SK-N-SH treated with all-trans-retinoic acid at 6 μM for 48 hours (cell line): ENCODE measurements at regions not wholly inside any gene's neighbourhood (a gene's known extent, or its start where the extent isn't known, plus 50 kb on each side); places are given as distances from the start of the nearest gene placed in this dataset.

Source experiments
- CSDC2 ChIP-seq: fragments of 250-450 bp; sonication (Bioruptor Pico); IDR thresholded peaks from 2 replicates; pipeline ENCODE4 v1.5.0; 2020; ENCODE audit warnings: mild to moderate bottlenecking, moderate library complexity
- PATZ1 ChIP-seq: fragments of 250-450 bp; sonication (Bioruptor Pico); IDR thresholded peaks from 2 replicates; pipeline ENCODE4 v1.8.0; 2020; ENCODE audit warnings: mild to moderate bottlenecking, moderate library complexity, borderline replicate concordance
- RARB ChIP-seq: fragments of 250-450 bp; sonication (Bioruptor Pico); IDR thresholded peaks from 2 replicates; pipeline ENCODE4 v1.8.0; 2021; ENCODE audit warnings: mild to moderate bottlenecking, moderate library complexity
- SNAI2 ChIP-seq: fragments of 250-450 bp; sonication (Bioruptor Pico); IDR thresholded peaks from 2 replicates; pipeline ENCODE4 v1.5.0; 2020; ENCODE audit warnings: mild to moderate bottlenecking, moderate library complexity
- ZFP3 ChIP-seq: fragments of 250-450 bp; sonication (Bioruptor Pico); IDR thresholded peaks from 2 replicates; pipeline ENCODE4 v1.5.0; 2020; ENCODE audit warnings: mild to moderate bottlenecking, moderate library complexity
- ZFP30 ChIP-seq: fragments of 450-650 bp; formaldehyde crosslinking; IDR thresholded peaks from 2 replicates; pipeline ENCODE4 v1.5.0; 2022; ENCODE audit warnings: mild to moderate bottlenecking, moderate library complexity
- ZNF70 ChIP-seq: fragments of 450-650 bp; formaldehyde crosslinking; IDR thresholded peaks from 2 replicates; pipeline ENCODE4 v1.5.0; 2020; ENCODE audit warnings: mild to moderate bottlenecking, moderate library complexity

GRCh38 chr3:191774485-191774884 lies 313.5 kb downstream of the PYDC2 start:
- TF ChIP-seq CSDC2 (CRISPR knock-in tag) (no peak), RARB (CRISPR knock-in tag) (no peak), PATZ1 (CRISPR knock-in tag) (no peak), ZNF70 (CRISPR knock-in tag) (no peak), ZFP3 (CRISPR knock-in tag) (no peak), ZFP30 (CRISPR knock-in tag) (no peak), SNAI2 (CRISPR knock-in tag) (no peak)
